ENCODE measurements at regions not wholly inside any gene's neighbourhood (a gene's known extent, or its start where the extent isn't known, plus 50 kb on each side); places are given as distances from the start of the nearest gene placed in this dataset.

DNA sequence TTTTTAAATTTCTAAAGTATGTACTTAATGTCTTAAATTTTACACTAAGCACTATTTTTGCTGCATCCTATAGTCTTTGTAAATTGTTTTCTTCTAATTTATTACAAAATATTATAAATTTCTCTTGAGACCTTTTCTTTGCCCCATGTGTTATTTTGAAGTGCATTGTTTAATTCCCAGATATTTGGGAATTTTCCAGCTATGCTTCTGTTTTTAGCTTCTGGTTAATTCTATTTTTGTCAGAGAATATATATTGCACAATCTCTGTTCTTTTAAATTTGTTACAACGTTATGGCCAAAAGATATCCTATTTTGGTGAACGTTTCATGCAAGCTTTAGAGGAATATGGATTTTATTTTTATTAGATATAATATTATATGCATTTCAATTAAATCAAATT, 917.4 kb upstream of the MIR17HG start:
- H3K27ac Mint-ChIP-seq (ENCODE audit: unreplicated experiment), result no peak overlapping the region
- H3K9me3 Mint-ChIP-seq (ENCODE audit: unreplicated experiment), result no peaks in the 10 kb centered on the region
- H3K4me1 Mint-ChIP-seq (ENCODE audit: unreplicated experiment), result no peaks in the 10 kb centered on the region
- no peaks in the 10 kb centered on the region for H3K36me3 Mint-ChIP-seq (ENCODE audit: low read depth, unreplicated experiment)
- TF ChIP-seq, protein P1, sequence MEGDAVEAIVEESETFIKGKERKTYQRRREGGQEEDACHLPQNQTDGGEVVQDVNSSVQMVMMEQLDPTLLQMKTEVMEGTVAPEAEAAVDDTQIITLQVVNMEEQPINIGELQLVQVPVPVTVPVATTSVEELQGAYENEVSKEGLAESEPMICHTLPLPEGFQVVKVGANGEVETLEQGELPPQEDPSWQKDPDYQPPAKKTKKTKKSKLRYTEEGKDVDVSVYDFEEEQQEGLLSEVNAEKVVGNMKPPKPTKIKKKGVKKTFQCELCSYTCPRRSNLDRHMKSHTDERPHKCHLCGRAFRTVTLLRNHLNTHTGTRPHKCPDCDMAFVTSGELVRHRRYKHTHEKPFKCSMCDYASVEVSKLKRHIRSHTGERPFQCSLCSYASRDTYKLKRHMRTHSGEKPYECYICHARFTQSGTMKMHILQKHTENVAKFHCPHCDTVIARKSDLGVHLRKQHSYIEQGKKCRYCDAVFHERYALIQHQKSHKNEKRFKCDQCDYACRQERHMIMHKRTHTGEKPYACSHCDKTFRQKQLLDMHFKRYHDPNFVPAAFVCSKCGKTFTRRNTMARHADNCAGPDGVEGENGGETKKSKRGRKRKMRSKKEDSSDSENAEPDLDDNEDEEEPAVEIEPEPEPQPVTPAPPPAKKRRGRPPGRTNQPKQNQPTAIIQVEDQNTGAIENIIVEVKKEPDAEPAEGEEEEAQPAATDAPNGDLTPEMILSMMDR (IDR thresholded peaks at IDR 0.05; ENCODE audit: unreplicated experiment), result no peak
- no peak overlapping the region for H3K4me3 Mint-ChIP-seq (ENCODE audit: unreplicated experiment)
- no peaks in the 10 kb centered on the region for H3K27me3 Mint-ChIP-seq (ENCODE audit: unreplicated experiment)
- no peak for DNase-seq (ENCODE audit: low spot score)

DNA sequence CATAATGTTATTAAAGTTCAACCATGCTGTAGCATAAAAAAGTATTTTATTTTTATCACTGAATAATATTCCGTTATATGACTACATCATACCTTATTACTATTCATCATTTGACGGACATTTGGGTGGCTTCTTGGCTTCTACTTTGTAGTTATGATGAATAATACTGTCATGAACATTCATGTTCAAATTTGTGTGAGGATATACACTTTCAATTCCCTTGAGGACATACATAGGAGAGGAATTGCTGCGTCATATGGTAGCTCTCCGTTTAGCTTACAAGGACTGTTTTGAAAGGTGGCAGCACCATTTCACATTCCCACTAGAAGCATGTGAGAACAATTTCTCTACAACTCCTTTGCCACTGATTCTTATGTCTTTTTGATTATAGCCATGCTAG, 910.8 kb upstream of the MIR17HG start:
- H3K27me3 Mint-ChIP-seq (ENCODE audit: unreplicated experiment), result no peaks in the 10 kb centered on the region

DNA sequence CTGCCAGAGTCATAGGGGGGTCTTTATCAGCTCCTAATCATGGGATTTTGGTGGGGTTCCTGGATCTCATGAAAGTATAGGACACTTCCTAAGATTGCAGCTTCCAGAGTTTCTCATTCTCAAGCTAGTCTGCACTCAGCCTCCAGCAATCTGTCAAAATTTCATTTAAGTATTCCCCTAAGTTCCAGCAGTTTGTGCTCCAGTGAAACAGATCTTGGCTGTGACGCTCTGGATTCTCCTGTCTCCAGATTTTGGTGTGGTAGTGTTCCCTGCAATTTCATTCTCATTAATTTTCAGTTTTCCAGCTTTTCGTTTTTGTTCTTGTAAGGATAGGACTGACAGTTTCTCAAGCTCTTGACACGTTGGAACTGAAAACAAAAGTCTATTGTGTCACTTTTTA, 908.9 kb upstream of the MIR17HG start:
- Mint-ChIP-seq H3K27me3 (ENCODE audit: unreplicated experiment) (no peaks in the 10 kb centered on the region), H3K4me3 (ENCODE audit: unreplicated experiment) (no peak overlapping the region), H3K36me3 (ENCODE audit: low read depth, unreplicated experiment) (no peaks in the 10 kb centered on the region), H3K9me3 (ENCODE audit: unreplicated experiment) (no peaks in the 10 kb centered on the region), H3K27ac (ENCODE audit: unreplicated experiment) (no peak overlapping the region), H3K4me1 (ENCODE audit: unreplicated experiment) (no peaks in the 10 kb centered on the region)
- no peak for DNase-seq (ENCODE audit: low spot score)
- TF ChIP-seq, protein P1 (IDR thresholded peaks at IDR 0.05; ENCODE audit: unreplicated experiment), result no peak

More for the DNA sequence above, 910.8 kb upstream of the MIR17HG start:
- Mint-ChIP-seq H3K4me1 (ENCODE audit: unreplicated experiment) (no peaks in the 10 kb centered on the region), H3K4me3 (ENCODE audit: unreplicated experiment) (no peak overlapping the region), H3K27ac (ENCODE audit: unreplicated experiment) (no peak overlapping the region), H3K36me3 (ENCODE audit: low read depth, unreplicated experiment) (no peaks in the 10 kb centered on the region), H3K9me3 (ENCODE audit: unreplicated experiment) (no peaks in the 10 kb centered on the region)
- no peak for DNase-seq (ENCODE audit: low spot score)
- TF ChIP-seq, protein P1 (IDR thresholded peaks at IDR 0.05; ENCODE audit: unreplicated experiment), result no peak

DNA sequence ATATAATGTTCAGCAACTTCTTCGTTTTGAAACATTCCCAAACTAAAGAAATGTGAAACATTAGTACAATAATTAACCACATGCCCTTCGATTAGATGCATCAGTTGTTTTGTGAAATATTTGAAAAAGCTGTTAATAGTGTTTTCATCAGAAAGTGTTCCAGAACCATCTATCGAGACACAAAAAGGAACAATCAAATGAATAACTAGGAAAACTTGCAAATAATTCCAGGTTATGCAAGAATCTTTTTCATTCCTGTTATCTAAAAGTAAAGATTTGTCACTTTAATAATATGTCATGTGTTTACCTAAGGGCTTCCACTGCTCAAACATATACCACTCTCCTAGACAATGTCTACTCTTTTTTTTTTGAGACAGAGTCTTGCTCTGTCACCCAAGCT, 904.2 kb upstream of the MIR17HG start:
- no peak overlapping the region for H3K27ac Mint-ChIP-seq (ENCODE audit: unreplicated experiment)
- no peaks in the 10 kb centered on the region for H3K4me1 Mint-ChIP-seq (ENCODE audit: unreplicated experiment)
- no peak for DNase-seq (ENCODE audit: low spot score)
- H3K27me3 Mint-ChIP-seq (ENCODE audit: unreplicated experiment), result peaks cover 1% of the 10 kb centered on the region
- H3K4me3 Mint-ChIP-seq (ENCODE audit: unreplicated experiment), result no peak overlapping the region
- TF ChIP-seq, protein P1 (IDR thresholded peaks at IDR 0.05; ENCODE audit: unreplicated experiment), result no peak
- no peaks in the 10 kb centered on the region for H3K36me3 Mint-ChIP-seq (ENCODE audit: low read depth, unreplicated experiment)
- no peaks in the 10 kb centered on the region for H3K9me3 Mint-ChIP-seq (ENCODE audit: unreplicated experiment)

DNA sequence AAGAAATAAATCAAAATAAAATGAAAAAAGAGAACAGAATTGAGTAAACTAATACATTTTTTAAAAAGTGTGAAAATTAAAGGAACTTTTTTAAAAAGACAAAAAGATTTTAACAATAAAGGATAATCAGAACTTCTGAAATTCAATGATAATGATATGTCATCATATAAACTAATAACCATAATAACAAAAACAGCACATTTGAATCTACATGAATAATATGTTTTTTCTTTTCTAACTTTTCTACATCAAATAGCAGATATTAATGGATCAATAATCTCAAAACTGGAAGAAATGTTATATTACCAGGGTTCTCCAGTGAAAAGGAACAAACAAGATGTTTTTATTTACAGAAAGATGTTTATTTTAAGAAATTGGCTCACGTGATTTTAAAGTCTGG, 903.3 kb upstream of the MIR17HG start:
- Mint-ChIP-seq H3K4me1 (ENCODE audit: unreplicated experiment) (peaks cover 4% of the 10 kb centered on the region), H3K36me3 (ENCODE audit: low read depth, unreplicated experiment) (no peaks in the 10 kb centered on the region), H3K27ac (ENCODE audit: unreplicated experiment) (no peak overlapping the region), H3K27me3 (ENCODE audit: unreplicated experiment) (peaks cover 1% of the 10 kb centered on the region), H3K4me3 (ENCODE audit: unreplicated experiment) (no peak overlapping the region), H3K9me3 (ENCODE audit: unreplicated experiment) (no peaks in the 10 kb centered on the region)
- TF ChIP-seq, protein P1 (IDR thresholded peaks at IDR 0.05; ENCODE audit: unreplicated experiment), result no peak
- DNase-seq (ENCODE audit: low spot score), result no peak
